ENCODE measurements at regions not wholly inside any gene's neighbourhood (a gene's known extent, or its start where the extent isn't known, plus 50 kb on each side); places are given as distances from the start of the nearest gene placed in this dataset.

GRCh38 chr19:29113838-29114237 lies 99.1 kb downstream of the UQCRFS1 start:
- no peak for DNase-seq
- TF ChIP-seq POLR2AphosphoS5 (IDR thresholded peaks at IDR 0.05) (no peak), CTCF (IDR thresholded peaks at IDR 0.05) (no peak)
- no peak overlapping the region for H3K4me3 ChIP-seq
- no peaks in the 10 kb centered on the region for H3K4me1 ChIP-seq
- intact Hi-C loops (cut with DNase I): no loop called here
- no peak overlapping the region for H3K27ac ChIP-seq
- WGBS, 2 donors: 88 to 90% methylated on average over 9 of the region's 9 CpGs
- H3K27me3 ChIP-seq: peaks cover 0 to 3% (median 0%) of the 10 kb centered on the region in 3 donors
- no peaks in the 10 kb centered on the region for H3K9me3 ChIP-seq
- no peaks in the 10 kb centered on the region for H3K36me3 ChIP-seq

DNA sequence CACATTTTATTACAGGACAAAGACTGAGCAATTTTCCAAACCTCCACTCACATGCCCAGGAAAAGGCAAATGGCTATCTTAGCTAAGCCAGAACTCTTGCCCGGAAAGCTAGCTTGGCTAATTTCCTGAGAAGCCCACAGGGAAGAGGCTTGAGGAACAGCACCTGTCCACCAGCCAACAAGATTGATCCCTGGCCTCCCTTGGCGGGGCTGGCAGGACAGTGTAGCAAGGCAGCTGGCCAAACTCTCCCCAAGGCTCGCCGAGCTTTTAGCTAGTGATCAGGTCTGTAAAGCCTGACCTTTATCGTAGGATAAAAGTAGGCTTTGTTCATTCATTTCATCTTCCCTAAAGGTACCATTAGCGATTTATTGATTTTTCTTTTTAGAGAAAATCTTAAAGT lies 101.4 kb downstream of the UQCRFS1 start:
- no peak overlapping the region for H3K4me3 ChIP-seq
- peaks cover 0 to 3% (median 0%) of the 10 kb centered on the region in 3 donors for H3K27me3 ChIP-seq
- H3K36me3 ChIP-seq: no peaks in the 10 kb centered on the region
- H3K4me1 ChIP-seq: peaks cover 0 to 6% (median 3%) of the 10 kb centered on the region in 4 donors
- TF ChIP-seq POLR2AphosphoS5 (IDR thresholded peaks at IDR 0.05) (no peak), POLR2A (IDR thresholded peaks at IDR 0.05) (no peak), CTCF (IDR thresholded peaks at IDR 0.05) (no peak), EP300 (IDR thresholded peaks at IDR 0.05) (no peak)
- no peak for DNase-seq
- no peaks in the 10 kb centered on the region for H3K9me3 ChIP-seq
- 75 to 79% methylated on average over 6 of the region's 6 CpGs for WGBS, 2 donors
- H3K27ac ChIP-seq: no peak overlapping the region
- intact Hi-C loops (cut with DNase I): no loop called here

DNA sequence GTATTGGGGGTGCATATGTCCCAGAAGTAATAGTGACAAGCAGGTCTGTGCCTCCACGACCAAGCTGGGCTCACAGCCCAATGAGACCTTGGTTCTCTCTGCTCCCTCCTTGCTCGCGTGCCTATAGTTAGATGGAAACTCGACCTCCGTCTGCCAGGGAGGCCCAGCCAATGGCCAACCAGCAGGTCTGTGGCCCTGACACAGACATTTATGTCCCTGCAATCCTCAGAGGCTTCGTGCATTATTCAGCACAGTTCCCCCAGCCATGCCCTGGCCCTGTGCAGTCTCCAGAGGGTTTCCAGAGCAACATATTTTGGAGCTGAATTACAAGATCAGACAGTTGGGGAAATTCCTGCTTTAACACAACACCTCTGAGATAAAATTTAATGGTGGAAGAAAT lies 105.1 kb downstream of the UQCRFS1 start:
- no peak for TF ChIP-seq POLR2AphosphoS5 (IDR thresholded peaks at IDR 0.05)
- no peak for TF ChIP-seq EP300 (IDR thresholded peaks at IDR 0.05)
- no peak for TF ChIP-seq CTCF (IDR thresholded peaks at IDR 0.05)
- Histone ChIP-seq H3K4me1 (peaks cover 0 to 6% (median 3%) of the 10 kb centered on the region in 4 donors), H3K4me3 (no peak overlapping the region), H3K27me3 (no peaks in the 10 kb centered on the region), H3K36me3 (no peaks in the 10 kb centered on the region), H3K27ac (no peak overlapping the region), H3K9me3 (no peaks in the 10 kb centered on the region)
- WGBS, 2 donors: 54 to 66% methylated on average over 6 of the region's 6 CpGs
- no peak for DNase-seq
- intact Hi-C loops (cut with DNase I): no loop called here

DNA sequence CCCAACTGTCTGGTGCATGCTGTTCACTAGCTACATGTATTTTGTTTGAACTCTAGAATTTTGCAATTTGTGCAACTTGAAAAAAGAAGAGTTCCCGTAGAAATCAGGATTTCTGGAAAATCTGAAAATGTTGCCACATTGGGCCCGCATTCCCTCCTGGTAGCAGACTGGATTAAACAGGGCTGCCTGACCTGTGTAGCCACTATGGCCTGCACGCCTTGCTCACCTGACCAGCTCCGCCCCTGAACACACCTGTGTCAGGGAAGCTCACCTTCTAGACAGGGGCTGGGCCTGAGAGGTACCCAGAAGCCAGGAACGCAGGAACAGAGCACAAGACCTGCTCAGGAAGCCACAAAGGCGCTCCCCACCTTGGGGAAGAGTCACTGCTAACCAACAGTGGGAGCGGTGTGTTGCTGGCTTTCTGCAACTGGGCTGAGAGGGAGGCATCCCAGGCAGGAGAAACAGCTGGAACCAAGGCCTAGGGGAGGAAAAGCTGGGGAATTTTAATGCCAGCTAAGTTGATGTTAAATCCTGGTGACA lies 106.5 kb downstream of the UQCRFS1 start:
- no peak for DNase-seq
- H3K4me1 ChIP-seq: peaks cover 0 to 6% (median 3%) of the 10 kb centered on the region in 4 donors
- H3K36me3 ChIP-seq: no peaks in the 10 kb centered on the region
- H3K27me3 ChIP-seq: no peaks in the 10 kb centered on the region
- no peaks in the 10 kb centered on the region for H3K9me3 ChIP-seq
- TF ChIP-seq EP300 (IDR thresholded peaks at IDR 0.05): no peak
- TF ChIP-seq CTCF (IDR thresholded peaks at IDR 0.05): no peak
- TF ChIP-seq POLR2A (IDR thresholded peaks at IDR 0.05): no peak
- no peak for TF ChIP-seq POLR2AphosphoS5 (IDR thresholded peaks at IDR 0.05)
- no peak overlapping the region for H3K4me3 ChIP-seq
- H3K27ac ChIP-seq: no peak overlapping the region
- 62 to 79% methylated on average over 7 of the region's 7 CpGs for WGBS, 2 donors
- intact Hi-C loops (cut with DNase I): no loop called here

DNA sequence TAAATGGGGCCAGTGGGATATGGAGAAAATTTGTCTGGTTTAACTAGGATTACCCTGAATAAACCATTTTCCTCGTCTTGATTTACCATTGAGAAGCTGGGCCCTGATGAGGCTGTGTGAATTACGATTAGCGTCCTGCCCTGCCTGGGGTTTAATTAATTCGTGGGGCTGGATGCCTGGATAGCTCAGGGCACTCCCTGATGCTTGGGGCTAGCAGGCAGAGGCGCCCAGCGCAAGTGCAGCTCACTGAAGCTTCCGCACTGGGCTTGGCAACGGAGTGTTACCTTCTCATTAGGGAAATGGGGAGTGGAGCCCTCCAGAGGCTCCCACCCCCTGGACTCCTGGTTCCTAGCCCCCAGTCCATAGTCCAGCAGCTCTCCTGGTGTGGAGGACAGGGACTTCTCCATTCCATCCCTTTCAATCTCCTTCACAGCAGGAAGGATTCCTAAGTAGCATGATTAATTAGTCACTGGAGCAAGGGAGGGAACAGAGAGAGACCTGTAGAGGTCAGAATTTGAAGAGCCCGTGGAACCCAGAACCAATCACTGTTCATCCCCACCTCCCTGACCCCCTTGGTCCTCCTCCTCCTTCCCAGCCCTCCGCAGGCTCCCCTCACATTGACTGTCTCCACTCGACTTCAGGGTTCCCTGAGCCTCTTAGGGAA lies 107.2 kb downstream of the UQCRFS1 start:
- 68 to 69% methylated on average over 11 of the region's 11 CpGs for WGBS, 2 donors
- Histone ChIP-seq H3K27me3 (no peaks in the 10 kb centered on the region), H3K36me3 (no peaks in the 10 kb centered on the region), H3K4me3 (no peak overlapping the region), H3K27ac (no peak overlapping the region), H3K4me1 (peaks cover 0 to 6% (median 3%) of the 10 kb centered on the region in 4 donors), H3K9me3 (no peaks in the 10 kb centered on the region)
- DNase-seq: no peak
- intact Hi-C loops (cut with DNase I): no loop called here
- TF ChIP-seq EP300 (IDR thresholded peaks at IDR 0.05) (no peak), POLR2A (IDR thresholded peaks at IDR 0.05) (no peak), POLR2AphosphoS5 (IDR thresholded peaks at IDR 0.05) (no peak), CTCF (IDR thresholded peaks at IDR 0.05) (no peak)

All from sigmoid colon (tissue), 6 donors.